HEK293 (cell line): ENCODE measurements at regions not wholly inside any gene's neighbourhood (a gene's known extent, or its start where the extent isn't known, plus 50 kb on each side); places are given as distances from the start of the nearest gene placed in this dataset.

Experiments
- CTCF ChIP-seq: fragments of 450-650 bp; formaldehyde crosslinking; IDR thresholded peaks from 2 replicates; pipeline ENCODE4 v1.5.1; 2016; ENCODE audit warnings: missing biosample characterization, missing genetic modification characterization
- SP2 ChIP-seq: fragments of 450-650 bp; formaldehyde crosslinking; IDR thresholded peaks from 2 replicates; pipeline ENCODE4 v1.5.1; 2016; ENCODE audit warnings: missing biosample characterization, missing genetic modification characterization
- TCF7L2 ChIP-seq: IDR thresholded peaks from 2 replicates; pipeline ENCODE4 v1.6.1; 2011; ENCODE audit warnings: low read depth, mild to moderate bottlenecking, inconsistent platforms, low read length, moderate library complexity, borderline replicate concordance
- TRIM28 ChIP-seq: IDR thresholded peaks from 2 replicates; pipeline ENCODE4 v1.6.1; 2011; ENCODE audit warnings: low read length, control low read depth, borderline replicate concordance
- ZBTB11 ChIP-seq: fragments of 450-650 bp; formaldehyde crosslinking; conservative IDR thresholded peaks from 2 replicates; pipeline ENCODE4 v1.5.1; 2016; ENCODE audit warnings: low read depth, missing biosample characterization, missing genetic modification characterization
- ZBTB7A ChIP-seq: fragments of 450-650 bp; formaldehyde crosslinking; IDR thresholded peaks from 2 replicates; pipeline ENCODE4 v1.5.1; 2016; ENCODE audit warnings: low read depth, missing biosample characterization, missing genetic modification characterization
- ZFHX2 ChIP-seq: fragments of 450-650 bp; formaldehyde crosslinking; conservative IDR thresholded peaks from 2 replicates; pipeline ENCODE4 v1.5.1; 2016; ENCODE audit warnings: missing biosample characterization, missing genetic modification characterization
- ZNF138 ChIP-seq: fragments of 450-650 bp; formaldehyde crosslinking; IDR thresholded peaks from 2 replicates; pipeline ENCODE4 v1.5.1; 2016; ENCODE audit warnings: missing biosample characterization, missing genetic modification characterization, borderline replicate concordance
- ZNF146 ChIP-seq: fragments of 450-650 bp; formaldehyde crosslinking; IDR thresholded peaks from 2 replicates; pipeline ENCODE4 v1.5.1; 2016; ENCODE audit warnings: missing biosample characterization, missing genetic modification characterization
- ZNF664 ChIP-seq: fragments of 450-650 bp; formaldehyde crosslinking; IDR thresholded peaks from 2 replicates; pipeline ENCODE4 v1.5.1; 2016; ENCODE audit warnings: missing biosample characterization, missing genetic modification characterization
- ZNF707 ChIP-seq: fragments of 450-650 bp; formaldehyde crosslinking; IDR thresholded peaks from 2 replicates; pipeline ENCODE4 v1.5.1; 2016; ENCODE audit warnings: missing biosample characterization, missing genetic modification characterization

- TF ChIP-seq TRIM28, result no peak
- no peak for TF ChIP-seq CTCF
- no peak for TF ChIP-seq ZFHX2 (tag by site-specific recombination)
- TF ChIP-seq TCF7L2, result no peak
- TF ChIP-seq SP2 (tag by site-specific recombination), result no peak
- TF ChIP-seq ZNF138 (tag by site-specific recombination), result no peak
- no peak for TF ChIP-seq ZNF664 (tag by site-specific recombination)
- no peak for TF ChIP-seq ZBTB11 (tag by site-specific recombination)
- TF ChIP-seq ZNF707 (tag by site-specific recombination), result no peak
- no peak for TF ChIP-seq ZNF146
- no peak for TF ChIP-seq ZBTB7A
These were observed 208.0 kb upstream of the SPOPL start for GRCh38 chr2:138293549-138293948.
